SK-N-SH (cell line): ENCODE measurements at regions not wholly inside any gene's neighbourhood (a gene's known extent, or its start where the extent isn't known, plus 50 kb on each side); places are given as distances from the start of the nearest gene placed in this dataset.

Source experiments
- CTCF ChIA-PET: fragments of 300-600, 350-600 bp; formaldehyde crosslinking; extraction: SDS; loops from one replicate; lab custom pipeline; 2021; lab: Yijun Ruan, JAX
- POLR2A ChIA-PET: fragments of 350-600 bp; sonication (Branson Sonifier 250); formaldehyde crosslinking; extraction: SDS; loops from one replicate; lab custom pipeline; 2020; ENCODE audit warnings: antibody characterized with exemption, inconsistent platforms; lab: Yijun Ruan, JAX
- DNase-seq: peaks from one replicate; pipeline ENCODE4 v3.0.0; 2012
- H2AFZ ChIP-seq: fragments of 200-600 bp; sonication (generic); 2 replicates; pipeline ENCODE4 v1.8.1; 2016; ENCODE audit warnings: antibody characterized with exemption, mild to moderate bottlenecking, low read depth
- H3F3A ChIP-seq: fragments of 200-600 bp; sonication (generic); replicated peaks from 2 replicates; pipeline ENCODE3; 2016; ENCODE audit warnings: antibody characterized with exemption, mild to moderate bottlenecking; ENCODE audit not compliant: insufficient read depth
- H3K27ac ChIP-seq, 2 experiments: fragments of 200-500 bp in 1 of 2; fragments of 200-600 bp in 1 of 2; sonication (Bioruptor generic) in 1 of 2; sonication (generic), shearing (Covaris generic) in 1 of 2; 2 replicates each; pipeline versions ENCODE4 v1.5.1 to v1.6.1; 2014 to 2016; ENCODE audit warnings: low read depth in 2 of 2, inconsistent platforms in 1 of 2, low read length in 1 of 2, mild to moderate bottlenecking in 1 of 2, mixed read lengths in 1 of 2
- H3K27me3 ChIP-seq: fragments of 200-600 bp; sonication (generic), shearing (Covaris generic); 2 replicates; pipeline ENCODE4 v1.6.1; 2016; ENCODE audit warnings: mixed run types; ENCODE audit not compliant: insufficient read depth
- H3K36me3 ChIP-seq, 2 experiments: fragments of 200-500 bp in 1 of 2; fragments of 200-600 bp in 1 of 2; sonication (Bioruptor generic) in 1 of 2; sonication (generic) in 1 of 2; replicated peaks in 1 of 2; 2 replicates each; pipeline versions ENCODE3 to v1.5.1; 2014 to 2016; ENCODE audit warnings: low read length in 1 of 2, mild to moderate bottlenecking in 1 of 2; ENCODE audit not compliant: insufficient read depth in 2 of 2, control insufficient read depth in 1 of 2
- H3K4me1 ChIP-seq, 2 experiments: fragments of 200-500 bp in 1 of 2; fragments of 200-600 bp in 1 of 2; sonication (Bioruptor generic) in 1 of 2; sonication (generic), shearing (Covaris generic) in 1 of 2; 2 replicates each; pipeline versions ENCODE4 v1.5.1 to v1.6.1; 2014 to 2016; ENCODE audit warnings: low read depth in 1 of 2, low read length in 1 of 2, mixed run types in 1 of 2; ENCODE audit not compliant: insufficient read depth in 2 of 2, control insufficient read depth in 1 of 2
- H3K4me2 ChIP-seq: fragments of 200-600 bp; sonication (generic), shearing (Covaris generic); 2 replicates; pipeline ENCODE4 v1.6.1; 2017; ENCODE audit warnings: mixed run types
- H3K4me3 ChIP-seq, 2 experiments: fragments of 200-500 bp in 1 of 2; fragments of 200-600 bp in 1 of 2; sonication (Bioruptor generic) in 1 of 2; sonication (generic), shearing (Covaris generic) in 1 of 2; 2 replicates each; pipeline versions ENCODE4 v1.5.1 to v1.8.1; 2014 to 2016; ENCODE audit warnings: low read depth in 2 of 2, inconsistent platforms in 1 of 2, low read length in 1 of 2, mild to moderate bottlenecking in 1 of 2, mixed read lengths in 1 of 2, moderate library complexity in 1 of 2
- H3K79me2 ChIP-seq: fragments of 200-600 bp; sonication (generic); 2 replicates; pipeline ENCODE4 v1.8.1; 2017; ENCODE audit warnings: mild to moderate bottlenecking; ENCODE audit not compliant: insufficient read depth
- H3K9ac ChIP-seq: fragments of 200-600 bp; sonication (generic); 2 replicates; pipeline ENCODE4 v1.6.1; 2017; ENCODE audit warnings: mixed run types
- H3K9me2 ChIP-seq: fragments of 200-600 bp; sonication (generic); 2 replicates; pipeline ENCODE4 v1.6.1; 2017; ENCODE audit warnings: mixed run types
- H3K9me3 ChIP-seq: fragments of 200-600 bp; sonication (generic); 2 replicates; pipeline ENCODE4 v1.6.1; 2017; ENCODE audit warnings: mixed run types, mild to moderate bottlenecking, moderate library complexity
- H4K20me1 ChIP-seq: fragments of 200-600 bp; sonication (generic); 2 replicates; pipeline ENCODE4 v1.6.1; 2017; ENCODE audit warnings: mild to moderate bottlenecking, mixed run types; ENCODE audit not compliant: insufficient read depth
- CHD2 ChIP-seq: fragments of 150-350 bp; IDR thresholded peaks from 2 replicates; pipeline ENCODE4 v1.6.1; 2018; ENCODE audit warnings: low read length; ENCODE audit not compliant: partially characterized antibody
- CTCF ChIP-seq: fragments of 200-600 bp; sonication (generic); IDR thresholded peaks from 2 replicates; pipeline ENCODE4 v1.6.1; 2017; ENCODE audit warnings: antibody characterized with exemption, mild to moderate bottlenecking, moderate library complexity
- EZH2phosphoT487 ChIP-seq: fragments of 200-600 bp; sonication (generic); IDR thresholded peaks from 2 replicates; pipeline ENCODE4 v1.6.1; 2017; ENCODE audit warnings: low read depth, mixed run types, mild to moderate bottlenecking, antibody characterized with exemption, moderate library complexity, borderline replicate concordance
- GATA2 ChIP-seq: sonication (generic); formaldehyde crosslinking; IDR thresholded peaks from 2 replicates; pipeline ENCODE4 v1.5.0; 2020; ENCODE audit warnings: mild to moderate bottlenecking, missing genetic modification reagents
- IRF3 ChIP-seq: fragments of 150-350 bp; IDR thresholded peaks from 2 replicates; pipeline ENCODE4 v1.6.1; 2016; ENCODE audit warnings: mild to moderate bottlenecking, low read depth, low read length
- MEF2A ChIP-seq: IDR thresholded peaks from 2 replicates; pipeline ENCODE4 v1.4.0; 2012; ENCODE audit warnings: low read depth, borderline replicate concordance
- NRF1 ChIP-seq: IDR thresholded peaks from 2 replicates; pipeline ENCODE4 v1.6.1; 2012; ENCODE audit warnings: low read depth, mild to moderate bottlenecking, low read length
- POLR2AphosphoS5 ChIP-seq: IDR thresholded peaks from 2 replicates; pipeline ENCODE4 v1.6.1; 2012; ENCODE audit warnings: low read depth, low read length
- RCOR1 ChIP-seq: fragments of 150-350 bp; IDR thresholded peaks from 2 replicates; pipeline ENCODE4 v1.6.1; 2017; ENCODE audit warnings: antibody characterized with exemption, low read length
- REST ChIP-seq: IDR thresholded peaks from 2 replicates; pipeline ENCODE4 v1.6.1; 2012; ENCODE audit warnings: mild to moderate bottlenecking, low read depth, low read length, moderate library complexity
- TAF1 ChIP-seq: IDR thresholded peaks from 2 replicates; pipeline ENCODE4 v1.6.1; 2012; ENCODE audit warnings: low read depth, mild to moderate bottlenecking, low read length, moderate library complexity, borderline replicate concordance
- TCF12 ChIP-seq: IDR thresholded peaks from 2 replicates; pipeline ENCODE4 v1.4.0; 2012
- USF1 ChIP-seq: IDR thresholded peaks from 2 replicates; pipeline ENCODE4 v1.4.0; 2012; ENCODE audit warnings: low read depth, borderline replicate concordance
- USF2 ChIP-seq: fragments of 150-350 bp; IDR thresholded peaks from 2 replicates; pipeline ENCODE4 v1.6.1; 2017; ENCODE audit warnings: antibody characterized with exemption, low read length, low read depth, borderline replicate concordance
- YY1 ChIP-seq: IDR thresholded peaks from 2 replicates; pipeline ENCODE4 v1.4.0; 2012; ENCODE audit warnings: low read depth, mild to moderate bottlenecking
- ZBTB33 ChIP-seq: IDR thresholded peaks from 2 replicates; pipeline ENCODE4 v1.4.0; 2012; ENCODE audit warnings: low read depth, borderline replicate concordance
- WGBS: methylation state at CpG from one replicate; pipeline ENCODE4 v1.1.6; 2017; ENCODE audit warnings: low lambda C conversion rate; 5-methylcytosine and 5-hydroxymethylcytosine counted together

GRCh38 chr18:75696391-75696790, 268.9 kb upstream of the SMIM21 start:
- H3K9me2 ChIP-seq, result no peaks in the 10 kb centered on the region
- ChIA-PET CTCF (no interaction called here), POLR2A (no interaction called here)
- no peaks in the 10 kb centered on the region for H3F3A ChIP-seq
- H4K20me1 ChIP-seq, result no peaks in the 10 kb centered on the region
- no peak overlapping the region for H3K4me2 ChIP-seq
- no peak overlapping the region for H3K4me3 ChIP-seq
- no peak for TF ChIP-seq CHD2
- no peak for TF ChIP-seq POLR2AphosphoS5
- no peak for TF ChIP-seq ZBTB33
- TF ChIP-seq TCF12, result no peak
- TF ChIP-seq GATA2 (CRISPR knock-in tag), result no peak
- TF ChIP-seq RCOR1, result no peak
- TF ChIP-seq USF2, result no peak
- no peak for TF ChIP-seq MEF2A
- no peak for TF ChIP-seq USF1
- no peak for TF ChIP-seq NRF1
- no peak for TF ChIP-seq REST
- no peak for TF ChIP-seq CTCF
- TF ChIP-seq EZH2phosphoT487, result no peak
- TF ChIP-seq IRF3, result no peak
- TF ChIP-seq YY1, result no peak
- no peak for TF ChIP-seq TAF1
- H3K4me1 ChIP-seq, result no peaks in the 10 kb centered on the region
- no peaks in the 10 kb centered on the region for H3K79me2 ChIP-seq
- 53% methylated on average over 5 of the region's 5 CpGs for WGBS
- H3K9me3 ChIP-seq, result no peaks in the 10 kb centered on the region
- H2AFZ ChIP-seq, result no peak overlapping the region
- no peak overlapping the region for H3K27ac ChIP-seq
- no peak for DNase-seq
- no peak overlapping the region for H3K9ac ChIP-seq
- H3K36me3 ChIP-seq, result no peaks in the 10 kb centered on the region
- H3K27me3 ChIP-seq, result no peaks in the 10 kb centered on the region
